ENCODE measurements at regions not wholly inside any gene's neighbourhood (a gene's known extent, or its start where the extent isn't known, plus 50 kb on each side); places are given as distances from the start of the nearest gene placed in this dataset.

GRCh38 chr12:11968516-11968915 lies 102.2 kb upstream of the BCL2L14 start:
- H3K27ac Mint-ChIP-seq, result no peak overlapping the region

GRCh38 chr12:11969437-11970154 lies 101.1 kb upstream of the BCL2L14 start:
- Mint-ChIP-seq H3K4me1 (ENCODE audit: unreplicated experiment) (no peaks in the 10 kb centered on the region), H3K4me3 (no peak overlapping the region), H3K36me3 (no peaks in the 10 kb centered on the region), H3K27me3 (peaks cover 13% of the 10 kb centered on the region), H3K27ac (no peak overlapping the region), H3K9me3 (no peaks in the 10 kb centered on the region)
- no peak for TF ChIP-seq CTCF (conservative IDR thresholded peaks at IDR 0.05)
- no peak for DNase-seq (ENCODE audit: extremely low spot score, unreplicated experiment)

More at GRCh38 chr12:11968516-11968915, 102.2 kb upstream of the BCL2L14 start:
- Mint-ChIP-seq H3K4me3 (no peak overlapping the region), H3K36me3 (no peaks in the 10 kb centered on the region), H3K9me3 (no peaks in the 10 kb centered on the region), H3K27me3 (peaks cover 10% of the 10 kb centered on the region), H3K4me1 (ENCODE audit: unreplicated experiment) (no peaks in the 10 kb centered on the region)
- TF ChIP-seq CTCF (conservative IDR thresholded peaks at IDR 0.05), result no peak
- DNase-seq (ENCODE audit: extremely low spot score, unreplicated experiment), result no peak

- H3K4me3 Mint-ChIP-seq, result no peak overlapping the region
- DNase-seq (ENCODE audit: extremely low spot score, unreplicated experiment), result no peak
- no peaks in the 10 kb centered on the region for H3K4me1 Mint-ChIP-seq (ENCODE audit: unreplicated experiment)
Measured at GRCh38 chr12:11970155-11970520, 100.6 kb upstream of the BCL2L14 start.

GRCh38 chr12:11973396-11973795 lies 97.3 kb upstream of the BCL2L14 start:
- no peak for DNase-seq (ENCODE audit: extremely low spot score, unreplicated experiment)
- H3K9me3 Mint-ChIP-seq, result no peaks in the 10 kb centered on the region
- no peaks in the 10 kb centered on the region for H3K4me1 Mint-ChIP-seq (ENCODE audit: unreplicated experiment)
- peaks cover 20% of the 10 kb centered on the region for H3K27me3 Mint-ChIP-seq
- no peak overlapping the region for H3K4me3 Mint-ChIP-seq
- H3K27ac Mint-ChIP-seq, result no peak overlapping the region
- TF ChIP-seq CTCF (conservative IDR thresholded peaks at IDR 0.05), result no peak
- H3K36me3 Mint-ChIP-seq, result no peaks in the 10 kb centered on the region

More at GRCh38 chr12:11970155-11970520, 100.6 kb upstream of the BCL2L14 start:
- no peaks in the 10 kb centered on the region for H3K9me3 Mint-ChIP-seq
- H3K36me3 Mint-ChIP-seq, result no peaks in the 10 kb centered on the region
- TF ChIP-seq CTCF (conservative IDR thresholded peaks at IDR 0.05), result no peak
- peak overlapping the region; percentile 1 for H3K27ac Mint-ChIP-seq
- H3K27me3 Mint-ChIP-seq, result peaks cover 17% of the 10 kb centered on the region

- H3K9me3 Mint-ChIP-seq, result no peaks in the 10 kb centered on the region
- H3K4me3 Mint-ChIP-seq, result no peak overlapping the region
- no peak overlapping the region for H3K27ac Mint-ChIP-seq
- no peak for TF ChIP-seq CTCF (conservative IDR thresholded peaks at IDR 0.05)
- DNase-seq (ENCODE audit: extremely low spot score, unreplicated experiment), result no peak
- H3K27me3 Mint-ChIP-seq, result peaks cover 15% of the 10 kb centered on the region
- no peaks in the 10 kb centered on the region for H3K4me1 Mint-ChIP-seq (ENCODE audit: unreplicated experiment)
- no peaks in the 10 kb centered on the region for H3K36me3 Mint-ChIP-seq
Measured at GRCh38 chr12:11976005-11976404, 94.7 kb upstream of the BCL2L14 start.

Measured in type B pancreatic cell (in vitro differentiated cells).